ENCODE measurements at regions not wholly inside any gene's neighbourhood (a gene's known extent, or its start where the extent isn't known, plus 50 kb on each side); places are given as distances from the start of the nearest gene placed in this dataset.

- POLR2A ChIA-PET: no interaction called here
- intact Hi-C loops (cut with micrococcal nuclease; ENCODE audit: unreplicated experiment) (no loop called here), in situ Hi-C loops (cut with HindIII; ENCODE audit: low pct_unique_long_range_greater_than_20kb, low sequenced_read_pairs) (no loop called here)
- ATAC-seq (no peak), DNase-seq (ENCODE audit: low read depth, low spot score) (no peak)
- Histone ChIP-seq H3K36me3 (ENCODE audit: control insufficient read depth, insufficient read depth, low read length) (no peaks in the 10 kb centered on the region), H3K4me3 (ENCODE audit: low read depth in 2 of 2, low read length in 2 of 2) (no peak overlapping the region), H3K27me3 (ENCODE audit: control insufficient read depth, insufficient read depth, low read length) (no peaks in the 10 kb centered on the region), H3K9me3 (ENCODE audit: control insufficient read depth, insufficient read depth, low read depth, low read length) (no peaks in the 10 kb centered on the region), H3K4me1 (ENCODE audit: control insufficient read depth, insufficient read depth, low read length) (no peaks in the 10 kb centered on the region), H3K27ac (ENCODE audit: low read length) (no peak overlapping the region)
- CTCF ChIA-PET: no interaction called here
- BruUV-seq (replicated peaks): no TSS peak
- no peak for TF ChIP-seq REST (IDR thresholded peaks at IDR 0.05; ENCODE audit: insufficient read depth in 1 of 2, low read depth in 2 of 2, low read length in 1 of 2)
- TF ChIP-seq TCF7L2 (IDR thresholded peaks at IDR 0.05; ENCODE audit: low read depth, low read length): no peak
- TF ChIP-seq CTCF (IDR thresholded peaks at IDR 0.05): no peak
- TF ChIP-seq SIN3A (IDR thresholded peaks at IDR 0.05; ENCODE audit: borderline replicate concordance, insufficient read depth, low read depth, low read length): no peak
- no peak for TF ChIP-seq POLR2AphosphoS5 (IDR thresholded peaks at IDR 0.05; ENCODE audit: low read depth, low read length)
Measured at GRCh38 chr9:117542021-117542420, 127.2 kb upstream of the ASTN2 start.

- no peaks in the 10 kb centered on the region for H3K4me1 ChIP-seq (ENCODE audit: control insufficient read depth, insufficient read depth, low read length)
- DNase-seq (ENCODE audit: low read depth, low spot score): no peak
- in situ Hi-C loops (cut with HindIII; ENCODE audit: low pct_unique_long_range_greater_than_20kb, low sequenced_read_pairs): no loop called here
- H3K4me3 ChIP-seq (ENCODE audit: low read depth in 2 of 2, low read length in 2 of 2): no peak overlapping the region
- no peak for ATAC-seq
- TF ChIP-seq TCF7L2 (IDR thresholded peaks at IDR 0.05; ENCODE audit: low read depth, low read length) (no peak), POLR2AphosphoS5 (IDR thresholded peaks at IDR 0.05; ENCODE audit: low read depth, low read length) (no peak), CTCF (IDR thresholded peaks at IDR 0.05) (no peak), REST (IDR thresholded peaks at IDR 0.05; ENCODE audit: insufficient read depth in 1 of 2, low read depth in 2 of 2, low read length in 1 of 2) (no peak), SIN3A (IDR thresholded peaks at IDR 0.05; ENCODE audit: borderline replicate concordance, insufficient read depth, low read depth, low read length) (no peak)
- POLR2A ChIA-PET: no interaction called here
- BruUV-seq (replicated peaks): no TSS peak
- H3K27ac ChIP-seq (ENCODE audit: low read length): no peak overlapping the region
- no peaks in the 10 kb centered on the region for H3K9me3 ChIP-seq (ENCODE audit: control insufficient read depth, insufficient read depth, low read depth, low read length)
- CTCF ChIA-PET: no interaction called here
- no peaks in the 10 kb centered on the region for H3K36me3 ChIP-seq (ENCODE audit: control insufficient read depth, insufficient read depth, low read length)
- H3K27me3 ChIP-seq (ENCODE audit: control insufficient read depth, insufficient read depth, low read length): no peaks in the 10 kb centered on the region
- intact Hi-C loops (cut with micrococcal nuclease; ENCODE audit: unreplicated experiment): no loop called here
Measured at GRCh38 chr9:117541181-117541580, 126.3 kb upstream of the ASTN2 start.

Data from Panc1 (cell line).